ENCODE measurements at regions not wholly inside any gene's neighbourhood (a gene's known extent, or its start where the extent isn't known, plus 50 kb on each side); places are given as distances from the start of the nearest gene placed in this dataset.

GRCh38 chr5:164581889-164582288 is 1076.5 kb downstream of the MAT2B start:
- Histone ChIP-seq H3K36me3 (ENCODE audit: control insufficient read depth, insufficient read depth, low read length) (no peaks in the 10 kb centered on the region), H3K4me3 (ENCODE audit: low read depth, low read length) (no peak overlapping the region), H3K27me3 (ENCODE audit: control insufficient read depth, insufficient read depth, low read length) (no peaks in the 10 kb centered on the region)
- TF ChIP-seq, protein P1, sequence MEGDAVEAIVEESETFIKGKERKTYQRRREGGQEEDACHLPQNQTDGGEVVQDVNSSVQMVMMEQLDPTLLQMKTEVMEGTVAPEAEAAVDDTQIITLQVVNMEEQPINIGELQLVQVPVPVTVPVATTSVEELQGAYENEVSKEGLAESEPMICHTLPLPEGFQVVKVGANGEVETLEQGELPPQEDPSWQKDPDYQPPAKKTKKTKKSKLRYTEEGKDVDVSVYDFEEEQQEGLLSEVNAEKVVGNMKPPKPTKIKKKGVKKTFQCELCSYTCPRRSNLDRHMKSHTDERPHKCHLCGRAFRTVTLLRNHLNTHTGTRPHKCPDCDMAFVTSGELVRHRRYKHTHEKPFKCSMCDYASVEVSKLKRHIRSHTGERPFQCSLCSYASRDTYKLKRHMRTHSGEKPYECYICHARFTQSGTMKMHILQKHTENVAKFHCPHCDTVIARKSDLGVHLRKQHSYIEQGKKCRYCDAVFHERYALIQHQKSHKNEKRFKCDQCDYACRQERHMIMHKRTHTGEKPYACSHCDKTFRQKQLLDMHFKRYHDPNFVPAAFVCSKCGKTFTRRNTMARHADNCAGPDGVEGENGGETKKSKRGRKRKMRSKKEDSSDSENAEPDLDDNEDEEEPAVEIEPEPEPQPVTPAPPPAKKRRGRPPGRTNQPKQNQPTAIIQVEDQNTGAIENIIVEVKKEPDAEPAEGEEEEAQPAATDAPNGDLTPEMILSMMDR (IDR thresholded peaks at IDR 0.05; ENCODE audit: insufficient read depth, low read length, poor library complexity, severe bottlenecking), result no peak
- DNase-seq (ENCODE audit: low read depth), result no peak

- TF ChIP-seq, protein P1 (IDR thresholded peaks at IDR 0.05; ENCODE audit: insufficient read depth, low read length, poor library complexity, severe bottlenecking), result no peak
- H3K36me3 ChIP-seq (ENCODE audit: control insufficient read depth, insufficient read depth, low read length), result no peaks in the 10 kb centered on the region
- H3K27me3 ChIP-seq (ENCODE audit: control insufficient read depth, insufficient read depth, low read length), result no peaks in the 10 kb centered on the region
- no peak for DNase-seq (ENCODE audit: low read depth)
- H3K4me3 ChIP-seq (ENCODE audit: low read depth, low read length), result no peak overlapping the region
Measured at GRCh38 chr5:164593982-164594381, 1088.6 kb downstream of the MAT2B start.

DNA sequence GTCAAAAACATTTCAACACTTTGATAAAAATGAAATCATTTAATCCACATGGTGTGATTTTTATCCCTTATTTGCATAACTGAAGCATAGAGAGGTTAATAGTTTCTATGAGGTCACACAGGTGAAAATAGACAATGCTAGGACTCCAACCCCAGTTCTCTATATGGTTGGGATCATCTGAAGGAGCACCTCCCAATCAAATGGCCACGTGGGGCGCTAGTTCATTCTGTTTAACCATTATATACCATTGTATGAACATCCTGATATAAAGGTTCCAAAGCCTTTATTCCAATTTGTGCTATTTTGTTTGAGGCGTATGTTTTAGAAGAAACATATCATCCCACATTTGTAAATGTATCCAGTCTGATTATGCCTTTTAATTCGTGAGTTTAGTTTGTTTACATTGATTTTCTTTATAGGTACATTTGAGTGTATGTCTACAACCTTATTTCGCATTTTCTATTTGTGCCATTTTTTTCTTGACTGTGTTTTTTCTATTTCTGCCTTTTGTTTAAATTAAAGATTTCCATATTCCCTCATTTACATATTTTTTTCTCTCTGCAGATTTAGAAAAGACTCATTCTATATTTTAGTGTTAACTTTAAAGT is 1092.0 kb downstream of the MAT2B start:
- no peak for DNase-seq (ENCODE audit: low read depth)
- no peaks in the 10 kb centered on the region for H3K36me3 ChIP-seq (ENCODE audit: control insufficient read depth, insufficient read depth, low read length)
- H3K27me3 ChIP-seq (ENCODE audit: control insufficient read depth, insufficient read depth, low read length), result no peaks in the 10 kb centered on the region
- no peak overlapping the region for H3K4me3 ChIP-seq (ENCODE audit: low read depth, low read length)
- TF ChIP-seq, protein P1 (IDR thresholded peaks at IDR 0.05; ENCODE audit: insufficient read depth, low read length, poor library complexity, severe bottlenecking), result peak; percentile 54

- no peaks in the 10 kb centered on the region for H3K27me3 ChIP-seq (ENCODE audit: control insufficient read depth, insufficient read depth, low read length)
- no peak overlapping the region for H3K4me3 ChIP-seq (ENCODE audit: low read depth, low read length)
- H3K36me3 ChIP-seq (ENCODE audit: control insufficient read depth, insufficient read depth, low read length), result no peaks in the 10 kb centered on the region
- TF ChIP-seq, protein P1 (IDR thresholded peaks at IDR 0.05; ENCODE audit: insufficient read depth, low read length, poor library complexity, severe bottlenecking), result no peak
- DNase-seq (ENCODE audit: low read depth), result no peak
Measured at GRCh38 chr5:164600274-164600673, 1094.9 kb downstream of the MAT2B start.

DNA sequence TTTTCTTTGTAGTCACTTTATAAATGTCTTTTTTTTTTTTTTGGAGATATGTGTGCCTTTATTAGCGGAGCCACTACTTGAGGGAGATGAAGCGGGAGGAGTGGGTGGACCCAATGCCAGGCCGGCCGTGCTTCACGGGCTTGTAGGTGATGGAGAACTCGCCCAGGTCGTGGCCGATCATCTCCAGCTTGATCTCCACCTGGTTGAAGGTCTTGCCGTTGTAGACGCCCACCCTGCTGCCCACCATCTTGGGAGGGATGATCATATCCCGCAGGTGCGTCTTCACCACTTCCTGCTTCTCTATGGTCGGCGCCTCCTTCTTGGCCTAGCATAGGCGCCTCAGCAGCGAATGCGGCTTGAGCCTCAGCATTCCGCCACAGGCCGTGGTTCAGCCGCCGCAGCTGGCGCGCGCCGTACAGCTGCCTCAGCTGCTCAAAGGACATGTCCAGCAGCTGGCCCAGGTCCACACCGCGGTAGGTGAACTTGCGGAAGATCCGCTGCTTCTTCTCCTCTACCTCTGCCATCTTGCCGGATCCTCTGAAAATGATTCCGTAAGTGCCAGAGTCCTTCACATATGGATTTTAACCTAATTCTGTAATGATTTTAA is 1095.6 kb downstream of the MAT2B start:
- H3K4me3 ChIP-seq (ENCODE audit: low read depth, low read length), result no peak overlapping the region
- no peaks in the 10 kb centered on the region for H3K36me3 ChIP-seq (ENCODE audit: control insufficient read depth, insufficient read depth, low read length)
- H3K27me3 ChIP-seq (ENCODE audit: control insufficient read depth, insufficient read depth, low read length), result no peaks in the 10 kb centered on the region
- TF ChIP-seq, protein P1 (IDR thresholded peaks at IDR 0.05; ENCODE audit: insufficient read depth, low read length, poor library complexity, severe bottlenecking), result no peak
- no peak for DNase-seq (ENCODE audit: low read depth)

- H3K36me3 ChIP-seq (ENCODE audit: control insufficient read depth, insufficient read depth, low read length), result no peaks in the 10 kb centered on the region
- DNase-seq (ENCODE audit: low read depth), result no peak
- H3K4me3 ChIP-seq (ENCODE audit: low read depth, low read length), result no peak overlapping the region
- TF ChIP-seq, protein P1 (IDR thresholded peaks at IDR 0.05; ENCODE audit: insufficient read depth, low read length, poor library complexity, severe bottlenecking), result no peak
- H3K27me3 ChIP-seq (ENCODE audit: control insufficient read depth, insufficient read depth, low read length), result no peaks in the 10 kb centered on the region
Measured at GRCh38 chr5:164608507-164608906, 1103.1 kb downstream of the MAT2B start.

All from kidney epithelial cell (primary cell).